ENCODE measurements at regions not wholly inside any gene's neighbourhood (a gene's known extent, or its start where the extent isn't known, plus 50 kb on each side); places are given as distances from the start of the nearest gene placed in this dataset.

GRCh38 chr10:107618504-107618994 lies 454.0 kb upstream of the SORCS1 start:
- DNase-seq (ENCODE audit: low read depth in 2 of 2): no peak

DNA sequence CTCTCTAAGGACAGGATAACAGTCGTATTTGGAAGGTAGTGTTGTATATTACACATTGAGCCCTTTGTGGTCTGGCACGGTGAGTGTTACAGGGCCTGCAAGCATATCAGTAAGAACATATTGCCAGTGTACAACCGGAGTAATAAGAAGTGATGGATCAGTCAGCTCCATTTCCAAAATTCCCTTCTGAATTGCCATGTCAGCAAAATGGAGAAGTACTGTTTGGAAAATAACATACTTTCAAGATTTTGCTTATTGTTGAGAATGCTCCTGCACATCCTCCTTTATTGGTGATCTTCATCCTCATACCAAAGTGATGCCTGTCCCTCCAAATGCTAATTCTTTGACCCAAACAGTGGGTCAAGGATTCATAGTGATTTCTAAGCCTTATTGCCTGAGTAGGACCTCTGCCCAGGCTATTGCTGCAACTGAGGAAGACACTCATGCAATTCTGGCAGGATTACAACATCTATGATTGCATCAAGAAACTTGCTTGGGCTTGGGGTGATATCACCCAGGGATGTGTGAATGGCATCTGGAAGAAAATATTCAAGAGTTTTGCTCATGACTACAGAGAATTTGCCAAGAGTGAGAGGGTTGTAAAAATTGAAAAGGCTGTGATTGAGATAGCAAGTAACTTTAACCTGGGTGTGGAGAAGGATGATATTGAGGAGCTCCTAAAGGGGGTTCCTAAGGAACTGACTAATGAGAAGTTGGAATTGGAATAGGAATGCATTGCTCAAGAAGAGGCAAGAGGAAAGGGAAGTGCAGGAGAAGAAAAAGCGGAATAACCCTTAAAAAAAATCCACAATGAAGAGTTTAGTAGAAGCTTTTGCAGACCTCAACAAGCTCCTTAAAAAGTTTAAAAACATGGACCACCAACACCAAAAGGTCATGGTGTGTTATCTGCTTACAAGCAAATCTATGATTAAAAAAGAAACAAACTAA lies 452.2 kb upstream of the SORCS1 start:
- DNase-seq (ENCODE audit: low read depth in 2 of 2): no peak

DNA sequence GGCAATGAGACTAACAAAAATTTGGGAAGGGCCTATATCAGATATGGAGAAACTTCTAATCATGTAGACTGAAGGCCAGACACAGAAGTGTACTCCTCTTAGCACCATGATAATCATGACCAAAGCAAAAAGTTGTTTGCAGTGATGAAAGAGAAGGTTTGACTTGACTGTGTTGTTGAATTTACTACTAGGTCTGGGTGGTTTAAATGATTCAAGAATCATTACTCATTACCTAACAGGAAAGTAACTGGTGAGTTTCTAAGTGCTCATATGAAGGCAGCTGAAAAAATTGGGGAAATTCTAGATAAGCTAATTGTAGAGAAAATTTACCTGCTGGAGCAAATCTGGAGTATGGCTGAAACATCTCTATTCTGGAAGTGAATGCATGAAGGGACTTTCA lies 451.5 kb upstream of the SORCS1 start:
- no peak for DNase-seq (ENCODE audit: low read depth in 2 of 2)

DNA sequence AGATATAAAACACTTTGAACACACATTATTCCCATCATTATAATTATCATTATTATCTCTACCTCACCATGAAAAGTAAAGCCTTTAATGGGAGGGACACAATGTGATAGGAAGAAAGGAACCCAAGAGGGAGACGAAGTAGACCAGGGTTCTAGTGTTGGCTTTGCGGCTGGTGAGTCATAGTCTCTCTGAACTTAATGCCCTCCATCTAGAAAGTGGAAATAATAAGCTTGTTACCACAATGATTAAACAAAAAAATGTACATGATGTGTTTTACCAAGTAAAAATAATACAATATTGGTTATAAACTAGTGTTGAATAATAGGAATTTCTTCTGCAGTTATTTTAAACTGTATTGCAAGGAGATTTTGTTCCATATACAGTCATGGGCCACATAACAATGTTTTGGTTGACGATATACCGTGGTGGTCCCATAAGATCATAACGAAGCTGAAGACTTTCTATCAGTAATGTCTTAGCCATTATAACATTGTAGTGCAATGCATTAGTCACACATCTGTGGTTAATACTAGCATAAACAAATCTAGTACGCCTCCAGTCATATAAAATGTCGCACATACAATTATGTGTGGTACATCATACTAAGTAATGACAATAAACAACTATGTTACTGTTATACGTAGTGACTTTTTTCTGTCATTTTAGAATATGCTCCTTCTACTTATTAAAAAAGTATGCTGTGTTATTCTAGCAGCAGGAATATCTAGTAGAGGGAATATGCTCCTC lies 450.6 kb upstream of the SORCS1 start:
- DNase-seq (ENCODE audit: low read depth in 2 of 2): no peak

- no peak for DNase-seq (ENCODE audit: low read depth in 2 of 2)
Measured at GRCh38 chr10:107611115-107611514, 446.6 kb upstream of the SORCS1 start.

GRCh38 chr10:107589081-107589480 lies 424.6 kb upstream of the SORCS1 start:
- no peak for DNase-seq (ENCODE audit: low read depth in 2 of 2)

DNA sequence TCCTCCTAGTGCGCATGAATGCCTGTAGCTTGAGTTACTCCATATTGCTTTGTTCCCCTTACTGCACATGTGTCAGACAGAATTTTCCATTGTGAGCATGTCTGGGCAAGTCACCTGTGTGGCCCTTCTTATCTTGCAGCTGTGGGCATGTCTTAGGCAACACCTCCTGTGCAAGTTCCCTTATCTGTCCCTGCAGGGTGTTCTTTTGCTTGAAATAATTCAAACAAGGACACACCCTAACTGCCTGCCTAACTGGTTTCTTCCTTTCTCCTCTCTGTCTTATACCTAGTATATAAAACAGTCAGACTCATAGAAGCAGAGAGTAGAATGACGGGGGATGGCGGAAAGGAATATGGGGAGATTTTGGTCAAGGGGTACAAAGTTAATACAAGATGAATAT lies 421.1 kb upstream of the SORCS1 start:
- no peak for DNase-seq (ENCODE audit: low read depth in 2 of 2)

GRCh38 chr10:107583974-107584373 lies 419.5 kb upstream of the SORCS1 start:
- DNase-seq (ENCODE audit: low read depth in 2 of 2): no peak

DNA sequence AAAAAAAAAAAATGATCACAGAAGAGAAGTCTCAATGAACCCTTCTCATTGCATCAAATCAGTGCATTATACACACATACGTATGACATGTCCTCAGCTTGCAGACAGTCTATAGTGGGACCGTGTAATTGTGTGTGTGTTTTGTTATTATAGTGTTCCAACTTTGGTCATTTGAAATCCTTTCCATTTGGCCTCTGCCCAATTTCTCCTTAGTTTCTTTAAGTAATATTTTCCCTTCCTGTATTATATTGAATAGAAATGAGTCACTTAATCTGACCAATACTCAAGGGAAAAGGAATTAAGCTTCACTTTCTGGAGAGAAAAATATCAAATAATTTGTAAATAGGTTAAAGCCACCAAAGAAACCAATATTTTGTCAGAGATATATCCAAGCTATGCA lies 415.5 kb upstream of the SORCS1 start:
- no peak for DNase-seq (ENCODE audit: low read depth in 2 of 2)

- DNase-seq (ENCODE audit: low read depth in 2 of 2): no peak
Measured at GRCh38 chr10:107577221-107577620, 412.7 kb upstream of the SORCS1 start.

GRCh38 chr10:107576746-107577145 lies 412.2 kb upstream of the SORCS1 start:
- no peak for DNase-seq (ENCODE audit: low read depth in 2 of 2)

DNA sequence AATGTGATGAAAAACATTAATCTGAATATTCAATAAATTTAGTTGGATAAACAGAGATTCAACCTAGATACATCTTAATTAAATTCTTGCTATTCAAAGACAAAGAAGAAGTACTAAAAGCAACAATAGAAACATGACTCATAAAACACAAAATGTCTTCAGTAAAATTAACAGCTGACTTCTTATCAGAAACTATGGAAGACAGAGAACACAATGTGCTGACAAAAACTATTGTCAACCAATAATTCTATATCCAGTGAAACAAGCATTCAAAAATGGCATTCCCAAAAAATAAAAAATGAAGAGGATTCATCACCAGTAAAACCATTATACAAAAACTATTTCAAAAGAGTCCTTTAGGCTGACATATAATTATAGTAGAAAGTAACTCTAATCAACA lies 400.5 kb upstream of the SORCS1 start:
- no peak for DNase-seq (ENCODE audit: low read depth in 2 of 2)

DNA sequence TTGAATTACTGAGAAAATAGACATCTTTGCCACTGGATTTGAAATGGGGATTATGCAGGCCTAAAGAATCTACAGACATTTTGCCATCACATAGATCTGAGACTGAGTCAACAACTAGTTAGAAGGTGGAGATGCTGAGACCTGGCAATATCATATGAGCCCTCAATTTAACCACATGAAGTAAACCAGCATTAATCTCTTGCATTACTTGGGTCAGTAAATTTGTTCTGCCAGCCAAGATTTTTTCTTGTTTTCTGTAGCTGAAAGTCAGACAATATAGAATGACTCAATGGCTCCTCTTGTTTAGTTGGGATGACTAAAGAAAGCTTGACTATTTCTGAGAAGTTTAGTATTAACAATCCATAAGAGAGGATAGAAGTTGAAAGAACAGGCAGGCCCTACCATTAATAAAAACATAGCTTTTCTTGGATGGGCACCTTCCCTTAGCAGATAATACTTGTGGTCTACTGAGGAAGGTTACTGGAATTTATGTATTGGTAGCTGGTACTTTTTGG lies 396.7 kb upstream of the SORCS1 start:
- DNase-seq (ENCODE audit: low read depth in 2 of 2): no peak

- no peak for DNase-seq (ENCODE audit: low read depth in 2 of 2)
Measured at GRCh38 chr10:107557916-107558315, 393.4 kb upstream of the SORCS1 start.

GRCh38 chr10:107554333-107554732 lies 389.8 kb upstream of the SORCS1 start:
- DNase-seq (ENCODE audit: low read depth in 2 of 2): no peak

DNA sequence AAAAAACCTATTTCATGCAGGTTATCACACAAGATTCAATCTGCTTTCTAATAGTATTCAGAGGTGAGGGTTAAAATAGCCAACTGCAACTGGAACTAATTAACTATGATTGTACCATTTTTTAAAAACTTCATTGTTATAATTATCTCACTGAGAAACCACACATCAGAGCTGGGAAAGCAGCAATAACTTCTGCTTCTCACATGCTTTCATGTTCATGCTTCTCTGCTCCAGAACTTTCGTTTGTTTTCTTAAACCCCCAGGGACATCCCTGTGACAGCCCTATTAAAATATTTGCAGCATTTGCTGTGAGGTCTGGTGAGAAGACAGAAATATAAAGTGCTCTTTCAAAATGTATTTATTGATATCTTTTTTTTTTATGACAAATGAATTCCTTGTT lies 389.0 kb upstream of the SORCS1 start:
- DNase-seq (ENCODE audit: low read depth in 2 of 2): no peak

GRCh38 chr10:107552963-107553362 lies 388.5 kb upstream of the SORCS1 start:
- DNase-seq (ENCODE audit: low read depth in 2 of 2): no peak

GRCh38 chr10:107548301-107548700 lies 383.8 kb upstream of the SORCS1 start:
- no peak for DNase-seq (ENCODE audit: low read depth in 2 of 2)

DNA sequence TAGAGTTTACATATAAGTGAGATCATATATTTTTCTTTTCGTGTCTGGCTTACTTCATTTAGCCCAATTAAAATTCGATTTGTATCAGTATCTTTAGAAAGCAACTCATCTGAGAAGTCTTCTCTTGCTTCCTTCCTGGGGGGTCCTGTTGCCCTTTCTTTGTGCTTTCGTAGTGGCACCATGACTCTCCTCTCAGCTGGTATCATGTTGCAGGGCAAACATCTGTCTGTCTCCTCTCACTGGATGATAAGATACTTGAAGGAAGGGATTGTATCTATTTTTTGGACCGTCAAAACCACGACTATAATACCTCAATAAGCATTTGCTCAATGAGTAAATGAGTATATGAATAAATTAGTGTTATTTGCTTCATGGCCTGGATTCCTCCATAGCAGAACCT lies 382.5 kb upstream of the SORCS1 start:
- no peak for DNase-seq (ENCODE audit: low read depth in 2 of 2)

GRCh38 chr10:107546284-107546683 lies 381.8 kb upstream of the SORCS1 start:
- DNase-seq (ENCODE audit: low read depth in 2 of 2): no peak

GRCh38 chr10:107545717-107546116 lies 381.2 kb upstream of the SORCS1 start:
- no peak for DNase-seq (ENCODE audit: low read depth in 2 of 2)

DNA sequence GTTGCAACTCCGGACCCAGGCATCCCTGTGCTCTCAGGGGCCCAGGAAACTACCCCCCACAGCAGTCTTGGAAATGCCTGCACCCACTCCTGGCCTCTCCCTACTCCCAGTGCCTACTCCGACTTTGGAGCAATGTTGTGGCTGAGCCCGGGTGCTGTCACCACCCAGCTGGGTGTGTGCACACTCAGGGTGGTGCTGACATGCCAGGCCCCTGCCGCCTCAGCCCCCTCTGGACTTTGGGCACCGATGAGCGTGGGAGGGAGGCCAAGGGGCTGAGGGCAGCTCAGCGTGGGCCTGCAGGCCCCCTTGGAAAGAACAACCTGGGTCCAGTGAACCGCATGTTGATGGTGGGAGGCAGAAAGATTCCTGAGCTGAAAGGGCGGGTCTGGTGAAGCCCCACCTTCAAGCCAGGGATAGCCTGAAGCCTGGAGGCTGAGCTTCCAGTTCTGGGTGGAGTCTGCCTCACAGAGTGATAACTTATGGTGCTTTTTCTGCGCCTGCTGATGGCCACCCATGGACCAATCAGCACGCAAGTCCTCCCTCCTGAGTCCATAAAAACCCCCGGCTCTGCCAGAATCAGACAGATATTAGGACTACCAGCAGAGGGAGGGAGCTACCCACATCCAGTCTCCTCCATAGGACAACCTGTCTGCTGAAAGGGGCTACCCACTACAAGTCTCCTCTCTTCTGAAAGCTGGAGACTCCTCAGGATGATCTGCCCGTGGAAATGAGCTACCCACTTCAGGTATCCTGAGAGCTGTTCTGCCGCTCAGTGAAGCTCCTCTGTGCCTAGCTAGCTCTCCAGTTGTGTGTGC lies 380.4 kb upstream of the SORCS1 start:
- DNase-seq (ENCODE audit: low read depth in 2 of 2): no peak
